Coronary artery (tissue), 2 donors: ENCODE measurements at regions not wholly inside any gene's neighbourhood (a gene's known extent, or its start where the extent isn't known, plus 50 kb on each side); places are given as distances from the start of the nearest gene placed in this dataset.

ENCODE experiments used
- DNase-seq: peaks from one replicate; pipeline ENCODE4 v3.0.0-alpha.2; 2017; ENCODE audit warnings: low spot score
- H3K27ac ChIP-seq, 2 donors: fragments of 200-600 bp; sonication (generic); one replicate each; pipeline ENCODE4 v1.5.1; 2016 to 2019
- H3K4me3 ChIP-seq: fragments of 200-600 bp; sonication (generic); 2 replicates; pipeline ENCODE4 v1.5.1; 2016; ENCODE audit warnings: mild to moderate bottlenecking, moderate library complexity
- TF ChIP-seq, protein P1 (sequence below): fragments of 200-600 bp; sonication (generic); IDR thresholded peaks from one replicate; pipeline ENCODE4 v1.5.1; 2019; ENCODE audit warnings: antibody characterized with exemption

DNA sequence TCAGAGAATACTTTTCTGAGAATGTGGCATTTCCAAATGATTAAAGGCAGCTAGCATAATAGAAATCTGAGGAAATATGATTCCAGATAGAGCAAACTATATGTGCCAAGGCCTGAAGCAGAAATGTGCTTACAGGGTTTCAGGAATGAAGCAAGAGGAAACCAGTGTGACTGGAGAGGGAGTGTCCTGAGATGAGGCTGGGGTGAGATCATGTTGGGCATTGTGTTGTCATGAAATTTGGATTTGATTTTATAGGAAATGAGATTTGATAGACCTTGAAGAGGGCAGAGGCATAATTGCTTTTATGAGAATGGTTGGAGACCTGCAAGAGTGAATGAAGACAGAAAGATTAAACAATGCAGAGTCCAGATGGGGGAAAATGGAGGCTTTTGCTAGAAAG, 338.1 kb upstream of the SNX7 start:
- no peak for DNase-seq

DNA sequence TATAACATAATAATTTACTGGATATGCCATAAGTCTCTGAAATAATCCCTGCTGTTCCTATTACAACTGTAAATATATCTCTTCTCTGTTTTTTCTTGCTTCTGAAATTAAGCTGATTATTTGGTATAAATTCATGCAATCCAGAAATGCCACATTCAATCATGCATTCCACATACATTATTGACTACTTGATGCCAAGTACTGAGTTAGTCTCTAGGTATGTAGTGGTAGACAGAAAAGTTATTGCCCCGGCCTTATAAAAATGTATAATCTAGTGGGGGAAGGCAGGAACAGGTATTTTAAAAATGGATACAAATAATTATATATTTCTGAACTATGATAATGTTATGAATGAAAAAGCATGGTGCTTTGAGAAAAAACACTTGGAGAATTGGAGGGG, 338.6 kb upstream of the SNX7 start:
- H3K4me3 ChIP-seq: no peak overlapping the region
- DNase-seq: no peak
- H3K27ac ChIP-seq: peak overlapping the region; percentile 50 to 76

More for the DNA sequence above, 338.1 kb upstream of the SNX7 start:
- no peak overlapping the region for H3K4me3 ChIP-seq
- peak overlapping the region; percentile 50 to 76 for H3K27ac ChIP-seq
- TF ChIP-seq, protein P1, sequence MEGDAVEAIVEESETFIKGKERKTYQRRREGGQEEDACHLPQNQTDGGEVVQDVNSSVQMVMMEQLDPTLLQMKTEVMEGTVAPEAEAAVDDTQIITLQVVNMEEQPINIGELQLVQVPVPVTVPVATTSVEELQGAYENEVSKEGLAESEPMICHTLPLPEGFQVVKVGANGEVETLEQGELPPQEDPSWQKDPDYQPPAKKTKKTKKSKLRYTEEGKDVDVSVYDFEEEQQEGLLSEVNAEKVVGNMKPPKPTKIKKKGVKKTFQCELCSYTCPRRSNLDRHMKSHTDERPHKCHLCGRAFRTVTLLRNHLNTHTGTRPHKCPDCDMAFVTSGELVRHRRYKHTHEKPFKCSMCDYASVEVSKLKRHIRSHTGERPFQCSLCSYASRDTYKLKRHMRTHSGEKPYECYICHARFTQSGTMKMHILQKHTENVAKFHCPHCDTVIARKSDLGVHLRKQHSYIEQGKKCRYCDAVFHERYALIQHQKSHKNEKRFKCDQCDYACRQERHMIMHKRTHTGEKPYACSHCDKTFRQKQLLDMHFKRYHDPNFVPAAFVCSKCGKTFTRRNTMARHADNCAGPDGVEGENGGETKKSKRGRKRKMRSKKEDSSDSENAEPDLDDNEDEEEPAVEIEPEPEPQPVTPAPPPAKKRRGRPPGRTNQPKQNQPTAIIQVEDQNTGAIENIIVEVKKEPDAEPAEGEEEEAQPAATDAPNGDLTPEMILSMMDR: no peak

DNA sequence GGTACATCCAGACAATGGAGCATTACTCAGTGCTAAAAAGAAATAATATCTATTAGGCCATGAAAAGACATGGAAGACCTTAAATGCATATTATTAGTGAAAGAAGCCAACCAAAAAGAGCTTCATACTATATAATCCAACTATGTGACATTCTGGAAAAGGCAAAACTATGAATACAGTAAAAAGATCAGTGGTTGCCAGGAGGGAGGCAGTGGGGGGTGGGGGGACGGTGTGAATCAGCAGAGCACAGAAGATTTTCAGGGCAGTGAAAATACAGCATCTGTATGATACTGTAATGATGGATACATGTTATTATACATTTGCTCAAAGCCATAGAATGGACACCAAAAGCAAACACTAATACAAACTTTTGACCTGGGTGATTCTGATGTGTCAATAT, 339.4 kb upstream of the SNX7 start:
- TF ChIP-seq, protein P1: no peak
- no peak overlapping the region for H3K4me3 ChIP-seq
- H3K27ac ChIP-seq: no peak overlapping the region
- DNase-seq: no peak

More for the DNA sequence above, 338.6 kb upstream of the SNX7 start:
- TF ChIP-seq, protein P1: no peak

DNA sequence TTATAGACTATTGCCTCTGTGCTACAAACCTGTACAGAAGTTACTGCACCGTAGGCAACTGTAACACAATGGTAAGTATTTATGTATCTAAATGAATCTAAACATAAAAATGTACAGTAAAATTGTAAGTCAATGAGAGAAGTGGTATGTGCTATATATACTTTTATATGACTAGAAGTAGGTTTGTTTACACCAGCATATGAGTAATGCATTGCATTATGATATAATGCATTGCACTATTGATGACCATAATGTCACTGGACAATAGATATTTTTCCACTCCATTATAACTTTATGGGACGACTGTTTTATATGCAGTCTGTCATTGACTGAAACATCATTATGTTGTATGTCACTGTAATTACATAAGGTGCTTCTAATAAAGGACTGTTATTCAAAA, 340.3 kb upstream of the SNX7 start:
- Histone ChIP-seq H3K27ac (no peak overlapping the region), H3K4me3 (no peak overlapping the region)
- DNase-seq: no peak
- TF ChIP-seq, protein P1: no peak

DNA sequence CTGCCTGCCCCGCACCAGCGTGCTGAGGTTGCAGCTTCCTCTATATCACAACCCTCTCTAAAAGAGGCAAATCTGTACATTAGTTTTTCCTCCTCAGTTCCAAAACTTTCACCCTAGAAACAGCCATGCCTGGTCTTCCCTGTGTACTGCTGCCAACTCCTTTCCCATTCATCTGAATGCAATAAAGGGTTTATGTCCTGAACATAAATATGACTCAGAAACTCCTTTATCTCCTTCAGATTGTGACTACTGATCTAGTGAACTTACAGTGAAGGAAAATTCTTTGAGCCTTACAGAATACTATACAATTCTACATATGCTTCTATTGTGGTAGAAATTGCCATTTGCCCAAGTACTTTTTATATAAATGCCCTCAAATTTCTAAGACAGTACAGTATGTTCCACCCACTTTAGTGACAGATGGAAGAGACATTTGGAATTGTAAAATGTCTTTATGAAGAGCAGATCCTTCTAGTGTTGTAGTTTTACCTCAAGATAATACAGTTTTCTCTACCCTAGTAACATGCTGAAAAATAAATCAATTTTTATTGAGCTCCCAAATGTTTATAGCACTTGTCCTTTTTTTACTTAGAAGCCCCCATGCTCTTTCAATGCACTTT, 345.1 kb upstream of the SNX7 start:
- H3K4me3 ChIP-seq: no peak overlapping the region
- H3K27ac ChIP-seq: no peak overlapping the region
- TF ChIP-seq, protein P1: no peak
- DNase-seq: no peak

DNA sequence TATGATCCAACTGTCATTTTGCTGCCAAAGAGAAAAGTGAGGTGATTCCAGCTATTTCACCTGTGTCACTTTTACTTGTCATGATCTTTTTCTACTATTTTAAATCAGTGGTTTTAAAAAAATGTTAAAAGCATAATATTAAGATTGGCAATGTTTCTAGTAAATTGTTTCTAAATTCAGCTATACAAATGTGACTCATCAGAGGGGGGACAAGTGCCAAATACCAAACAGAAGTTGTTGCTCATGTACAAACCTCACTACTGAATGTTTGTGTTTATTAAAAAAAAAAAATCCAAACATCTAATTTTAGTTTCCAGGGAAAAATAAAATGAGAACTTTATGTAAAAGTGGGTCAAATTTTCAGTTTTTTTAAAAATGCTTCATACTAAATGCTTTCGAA, 346.2 kb upstream of the SNX7 start:
- H3K4me3 ChIP-seq: no peak overlapping the region
- H3K27ac ChIP-seq: peak overlapping the region in 1 of 2 donors; percentile 42
- DNase-seq: no peak
- TF ChIP-seq, protein P1: no peak

DNA sequence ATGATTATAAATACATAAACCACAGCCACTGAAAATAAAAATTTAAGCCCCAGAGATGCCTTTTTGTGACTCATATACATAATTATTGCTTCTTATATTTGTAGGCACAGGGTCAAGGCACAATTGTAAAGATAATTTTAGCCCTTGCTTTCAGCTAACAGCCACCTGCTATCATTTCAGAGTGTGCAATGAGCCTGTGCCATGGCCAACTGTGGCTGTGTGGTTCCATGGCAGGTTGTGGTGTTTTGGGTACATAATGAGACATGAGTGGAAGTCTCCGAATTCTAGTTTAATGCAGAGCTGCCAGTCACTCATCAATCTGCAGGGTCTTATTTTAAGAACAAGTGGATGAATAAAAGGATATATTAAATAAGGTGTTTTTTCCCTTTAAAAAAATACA, 346.9 kb upstream of the SNX7 start:
- DNase-seq: no peak
- H3K27ac ChIP-seq: no peak overlapping the region
- H3K4me3 ChIP-seq: no peak overlapping the region
- TF ChIP-seq, protein P1: no peak
